DMS 273 (cell line): ENCODE measurements at regions not wholly inside any gene's neighbourhood (a gene's known extent, or its start where the extent isn't known, plus 50 kb on each side); places are given as distances from the start of the nearest gene placed in this dataset.

ENCODE experiments used
- DNase-seq: peaks from one replicate; lab custom pipeline; 2025; ENCODE audit not compliant: unreplicated experiment; lab: John Stamatoyannopoulos, UW

GRCh38 chr15:87634361-87634760, 622.2 kb downstream of the NTRK3 start:
- no peak for DNase-seq

GRCh38 chr15:87633525-87633924, 623.0 kb downstream of the NTRK3 start:
- DNase-seq = no peak

DNA sequence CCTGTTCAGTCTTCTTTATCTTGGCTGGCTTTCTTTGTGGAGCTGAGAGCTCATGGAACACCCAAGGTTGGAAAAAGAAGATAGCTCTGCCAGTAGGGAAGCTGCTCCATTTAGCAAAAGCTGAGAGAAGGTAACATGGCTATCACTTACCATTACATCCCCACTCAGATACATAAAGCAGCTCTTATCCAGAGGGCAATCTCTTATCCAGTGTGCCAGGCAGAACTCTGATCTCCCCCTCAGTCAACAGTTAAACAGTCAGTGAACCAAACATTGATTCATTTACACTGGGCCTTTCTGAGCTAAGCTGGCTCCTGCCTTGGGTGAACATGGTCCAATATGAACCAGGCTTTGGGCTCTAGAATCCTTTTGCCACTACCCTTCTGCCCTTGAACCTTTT, 624.2 kb downstream of the NTRK3 start:
- DNase-seq = no peak

- DNase-seq = no peak
These were observed 624.8 kb downstream of the NTRK3 start for GRCh38 chr15:87631775-87632174.

- DNase-seq = no peak
These were observed 625.4 kb downstream of the NTRK3 start for GRCh38 chr15:87631093-87631492.

- DNase-seq = no peak
These were observed 628.2 kb downstream of the NTRK3 start for GRCh38 chr15:87628311-87628710.

DNA sequence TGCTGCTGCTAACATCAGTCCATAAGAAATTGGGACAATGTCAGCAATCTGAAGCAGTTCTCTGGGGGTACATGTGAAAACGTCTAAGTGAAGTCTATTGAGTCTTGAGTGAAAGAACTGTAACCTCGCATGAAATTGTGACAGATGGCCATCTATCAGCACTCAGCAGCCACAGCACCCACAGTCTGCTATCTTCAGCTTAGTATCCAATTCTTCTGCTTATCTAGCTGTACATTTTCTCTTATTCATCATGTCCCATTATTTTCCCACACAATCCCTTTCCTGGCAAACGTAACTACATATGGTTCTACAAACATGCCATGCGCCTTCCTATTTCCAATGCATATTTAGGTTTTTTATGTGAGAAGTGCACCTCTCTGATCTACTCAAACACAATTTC, 629.7 kb downstream of the NTRK3 start:
- peak; percentile 58 for DNase-seq

DNA sequence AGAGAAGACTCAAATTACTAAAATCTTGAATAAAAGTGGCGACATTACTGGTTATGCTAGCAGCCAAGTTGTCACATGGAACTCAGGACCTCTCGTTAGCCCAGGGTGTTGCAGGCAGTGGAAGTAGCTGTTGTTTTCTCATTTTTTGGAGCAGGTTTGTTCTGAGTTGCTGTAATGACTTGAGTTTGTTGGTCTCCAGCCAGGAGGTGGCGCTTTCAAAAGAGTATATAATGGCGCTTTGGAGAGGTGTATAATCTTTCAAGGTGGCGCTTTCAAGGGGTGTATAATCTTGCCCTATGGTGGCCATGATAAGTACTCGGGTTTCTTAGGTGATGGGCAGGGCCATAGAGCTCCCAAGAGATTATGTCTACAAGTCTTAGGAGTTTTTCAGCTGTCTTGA, 632.7 kb downstream of the NTRK3 start:
- DNase-seq = peak; percentile 15

GRCh38 chr15:87620393-87620792, 636.1 kb downstream of the NTRK3 start:
- no peak for DNase-seq

- peak; percentile 87 for DNase-seq
These were observed 637.2 kb downstream of the NTRK3 start for GRCh38 chr15:87619161-87619960.

- DNase-seq = no peak
These were observed 638.3 kb downstream of the NTRK3 start for GRCh38 chr15:87618203-87618725.

GRCh38 chr15:87614704-87615103, 641.8 kb downstream of the NTRK3 start:
- no peak for DNase-seq

GRCh38 chr15:87610366-87610765, 646.2 kb downstream of the NTRK3 start:
- DNase-seq = no peak

GRCh38 chr15:87609894-87610293, 646.6 kb downstream of the NTRK3 start:
- DNase-seq = no peak

GRCh38 chr15:87609474-87609873, 647.1 kb downstream of the NTRK3 start:
- no peak for DNase-seq

- no peak for DNase-seq
These were observed 648.1 kb downstream of the NTRK3 start for GRCh38 chr15:87608238-87609028.

- no peak for DNase-seq
These were observed 649.6 kb downstream of the NTRK3 start for GRCh38 chr15:87606971-87607370.

DNA sequence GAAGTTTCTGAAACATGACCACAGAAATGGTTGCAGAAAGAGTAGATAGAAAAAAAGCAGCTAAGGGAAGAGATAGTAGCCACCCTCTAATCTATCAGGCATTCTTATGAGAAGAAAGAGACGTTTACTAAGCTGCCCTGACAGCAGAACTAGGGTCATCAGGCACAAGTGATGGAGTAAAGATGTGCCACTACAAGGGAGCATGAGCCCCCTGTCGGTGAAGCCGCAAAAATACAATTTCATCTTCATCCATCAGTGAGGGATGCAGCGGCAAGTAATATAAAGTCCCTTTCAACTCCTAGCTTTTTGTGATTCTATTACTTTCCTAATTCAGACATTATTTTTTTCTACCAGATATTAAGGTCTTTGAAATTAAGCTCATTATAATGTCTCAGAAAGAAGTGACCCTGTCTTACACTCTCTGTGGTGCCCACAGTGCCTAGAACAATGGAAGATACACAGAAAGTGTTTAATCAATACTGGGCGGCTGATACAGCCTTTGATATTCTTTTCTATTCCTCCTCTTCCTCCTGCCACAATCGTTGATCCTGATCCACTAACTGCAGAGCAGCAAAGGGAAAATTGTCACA, 651.6 kb downstream of the NTRK3 start:
- peak; percentile 4 for DNase-seq

GRCh38 chr15:87602371-87602770, 654.2 kb downstream of the NTRK3 start:
- peak; percentile 9 for DNase-seq

- DNase-seq = no peak
These were observed 656.9 kb downstream of the NTRK3 start for GRCh38 chr15:87599616-87600015.

DNA sequence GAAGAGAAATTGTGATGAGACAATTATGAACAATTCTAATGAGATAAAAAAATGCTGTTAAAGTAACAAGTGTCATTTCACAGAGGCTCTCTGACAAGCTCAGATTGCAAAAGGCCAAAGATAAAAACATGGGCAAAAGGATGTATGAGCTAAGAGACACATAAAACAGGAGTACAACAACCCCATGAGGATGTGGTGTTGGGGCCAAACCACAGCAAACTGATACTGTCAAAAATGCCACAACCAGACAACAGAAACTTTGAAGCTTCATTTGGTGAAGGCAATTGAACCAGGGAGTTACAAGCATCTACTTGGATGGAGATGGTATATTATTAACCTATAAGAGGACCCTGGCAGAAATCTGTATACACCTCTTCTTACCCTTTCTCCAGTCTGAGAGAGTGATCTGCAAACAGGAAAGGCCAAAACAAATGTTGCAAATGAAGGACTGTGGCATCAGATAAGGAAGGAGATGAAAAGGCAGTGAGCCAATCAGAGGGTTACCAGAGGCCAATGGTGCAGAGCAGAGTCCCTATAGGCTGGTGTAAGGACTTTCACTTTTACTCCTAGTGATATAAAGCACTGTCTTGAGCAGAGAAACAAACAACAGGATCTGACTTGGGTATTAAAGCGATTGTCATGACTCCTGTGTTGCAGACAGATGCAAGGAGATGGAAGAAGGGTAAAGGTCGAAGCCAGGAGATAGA, 659.0 kb downstream of the NTRK3 start:
- DNase-seq = no peak
